ENCODE measurements at regions not wholly inside any gene's neighbourhood (a gene's known extent, or its start where the extent isn't known, plus 50 kb on each side); places are given as distances from the start of the nearest gene placed in this dataset.

GRCh38 chr2:176821350-176821749, 391.2 kb upstream of the HNRNPA3 start:
- DNase-seq (ENCODE audit: low spot score), result no peak
- Histone ChIP-seq H3K9me3 (ENCODE audit: low read length) (no peaks in the 10 kb centered on the region), H3K9me2 (ENCODE audit: insufficient read depth, low read length) (no peaks in the 10 kb centered on the region), H3K36me3 (ENCODE audit: insufficient read depth, low read length) (no peaks in the 10 kb centered on the region), H3K4me1 (ENCODE audit: insufficient read depth, low read length, poor library complexity, severe bottlenecking) (no peaks in the 10 kb centered on the region), H4K20me1 (ENCODE audit: insufficient read depth, low read length) (no peaks in the 10 kb centered on the region), H3K4me2 (ENCODE audit: low read length) (no peak overlapping the region), H3K4me3 (ENCODE audit: low read depth, low read length, poor library complexity, severe bottlenecking) (no peak overlapping the region), H2AFZ (ENCODE audit: low read length) (no peak overlapping the region), H3K27ac (ENCODE audit: low read depth, low read length, poor library complexity, severe bottlenecking) (no peak overlapping the region), H3K79me2 (ENCODE audit: insufficient read depth, low read depth, low read length) (no peaks in the 10 kb centered on the region)
- ChIA-PET POLR2A (interaction anchor here (0.6 to 0.7 kb wide), 2 partner anchors 22 to 252 kb away, joined by 4 read pairs; no protein-coding TSS in a partner anchor), CTCF (ENCODE audit: unreplicated experiment) (no interaction called here)
- BruUV-seq (replicated peaks), result no TSS peak
- TF ChIP-seq, protein P1, sequence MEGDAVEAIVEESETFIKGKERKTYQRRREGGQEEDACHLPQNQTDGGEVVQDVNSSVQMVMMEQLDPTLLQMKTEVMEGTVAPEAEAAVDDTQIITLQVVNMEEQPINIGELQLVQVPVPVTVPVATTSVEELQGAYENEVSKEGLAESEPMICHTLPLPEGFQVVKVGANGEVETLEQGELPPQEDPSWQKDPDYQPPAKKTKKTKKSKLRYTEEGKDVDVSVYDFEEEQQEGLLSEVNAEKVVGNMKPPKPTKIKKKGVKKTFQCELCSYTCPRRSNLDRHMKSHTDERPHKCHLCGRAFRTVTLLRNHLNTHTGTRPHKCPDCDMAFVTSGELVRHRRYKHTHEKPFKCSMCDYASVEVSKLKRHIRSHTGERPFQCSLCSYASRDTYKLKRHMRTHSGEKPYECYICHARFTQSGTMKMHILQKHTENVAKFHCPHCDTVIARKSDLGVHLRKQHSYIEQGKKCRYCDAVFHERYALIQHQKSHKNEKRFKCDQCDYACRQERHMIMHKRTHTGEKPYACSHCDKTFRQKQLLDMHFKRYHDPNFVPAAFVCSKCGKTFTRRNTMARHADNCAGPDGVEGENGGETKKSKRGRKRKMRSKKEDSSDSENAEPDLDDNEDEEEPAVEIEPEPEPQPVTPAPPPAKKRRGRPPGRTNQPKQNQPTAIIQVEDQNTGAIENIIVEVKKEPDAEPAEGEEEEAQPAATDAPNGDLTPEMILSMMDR (conservative IDR thresholded peaks at IDR 0.05; ENCODE audit: low read length), result no peak
- no peak for TF ChIP-seq EZH2phosphoT487 (IDR thresholded peaks at IDR 0.05; ENCODE audit: borderline replicate concordance, low read depth, low read length)
- intact Hi-C loops (cut with micrococcal nuclease; ENCODE audit: unreplicated experiment), result no loop called here

DNA sequence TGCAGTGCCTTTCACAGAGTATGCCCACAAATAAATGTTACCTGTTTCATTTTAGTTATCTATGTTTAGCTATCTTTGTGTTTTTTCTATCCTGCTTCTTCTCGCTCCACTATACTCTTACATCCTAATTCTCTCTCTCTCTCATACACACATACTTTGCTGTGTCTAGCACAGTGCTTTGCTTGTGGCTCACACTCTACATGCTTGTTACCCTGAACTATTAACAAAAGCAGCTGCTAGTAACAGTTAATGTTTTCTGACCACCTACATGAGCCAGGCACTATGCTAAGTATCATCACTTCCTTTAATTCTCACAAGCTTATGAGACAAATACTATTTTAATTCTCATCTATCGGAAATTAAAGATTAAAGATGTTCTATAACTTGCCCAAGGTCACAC, 390.5 kb upstream of the HNRNPA3 start:
- Histone ChIP-seq H3K4me2 (ENCODE audit: low read length) (no peak overlapping the region), H3K79me2 (ENCODE audit: insufficient read depth, low read depth, low read length) (no peaks in the 10 kb centered on the region), H3K4me3 (ENCODE audit: low read depth, low read length, poor library complexity, severe bottlenecking) (no peak overlapping the region), H3K9me3 (ENCODE audit: low read length) (no peaks in the 10 kb centered on the region), H3K4me1 (ENCODE audit: insufficient read depth, low read length, poor library complexity, severe bottlenecking) (no peaks in the 10 kb centered on the region), H2AFZ (ENCODE audit: low read length) (no peak overlapping the region), H4K20me1 (ENCODE audit: insufficient read depth, low read length) (no peaks in the 10 kb centered on the region), H3K36me3 (ENCODE audit: insufficient read depth, low read length) (no peaks in the 10 kb centered on the region), H3K27ac (ENCODE audit: low read depth, low read length, poor library complexity, severe bottlenecking) (no peak overlapping the region), H3K9me2 (ENCODE audit: insufficient read depth, low read length) (no peaks in the 10 kb centered on the region)
- no peak for TF ChIP-seq EZH2phosphoT487 (IDR thresholded peaks at IDR 0.05; ENCODE audit: borderline replicate concordance, low read depth, low read length)
- TF ChIP-seq, protein P1 (conservative IDR thresholded peaks at IDR 0.05; ENCODE audit: low read length), result no peak
- ChIA-PET CTCF (ENCODE audit: unreplicated experiment) (no interaction called here), POLR2A (interaction anchor here (0.6 kb wide), 1 partner anchor 251 kb away, joined by 4 read pairs; no protein-coding TSS in a partner anchor)
- no TSS peak for BruUV-seq (replicated peaks)
- intact Hi-C loops (cut with micrococcal nuclease; ENCODE audit: unreplicated experiment), result no loop called here
- no peak for DNase-seq (ENCODE audit: low spot score)

DNA sequence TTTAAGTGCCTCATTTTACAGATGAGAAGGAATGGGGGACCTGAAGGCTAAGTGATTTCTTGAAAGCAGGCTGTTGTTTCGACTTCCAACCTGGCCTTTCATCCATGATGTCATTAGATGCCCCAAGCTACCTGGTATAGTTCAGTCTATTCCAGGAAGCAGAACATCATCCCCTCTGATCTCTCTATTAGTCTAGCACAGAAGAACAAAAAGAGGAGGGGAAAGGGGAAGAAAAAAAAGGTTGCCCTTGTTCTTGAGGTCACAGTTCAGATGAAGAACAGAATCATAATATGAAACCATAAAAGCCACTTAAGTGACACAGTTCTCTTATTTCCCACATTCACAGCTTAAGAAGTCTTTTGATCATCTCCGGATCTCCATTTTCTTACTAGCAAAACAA, 386.2 kb upstream of the HNRNPA3 start:
- intact Hi-C loops (cut with micrococcal nuclease; ENCODE audit: unreplicated experiment), result no loop called here
- Histone ChIP-seq H3K4me2 (ENCODE audit: low read length) (no peak overlapping the region), H3K27ac (ENCODE audit: low read depth, low read length, poor library complexity, severe bottlenecking) (no peak overlapping the region), H2AFZ (ENCODE audit: low read length) (no peak overlapping the region), H3K9me3 (ENCODE audit: low read length) (no peaks in the 10 kb centered on the region), H3K9me2 (ENCODE audit: insufficient read depth, low read length) (no peaks in the 10 kb centered on the region), H3K4me1 (ENCODE audit: insufficient read depth, low read length, poor library complexity, severe bottlenecking) (no peaks in the 10 kb centered on the region), H4K20me1 (ENCODE audit: insufficient read depth, low read length) (no peaks in the 10 kb centered on the region), H3K79me2 (ENCODE audit: insufficient read depth, low read depth, low read length) (no peaks in the 10 kb centered on the region), H3K36me3 (ENCODE audit: insufficient read depth, low read length) (no peaks in the 10 kb centered on the region), H3K4me3 (ENCODE audit: low read depth, low read length, poor library complexity, severe bottlenecking) (no peak overlapping the region)
- ChIA-PET CTCF (ENCODE audit: unreplicated experiment) (no interaction called here), POLR2A (interaction anchor here (0.6 kb wide), 1 partner anchor 439 kb away, joined by 3 read pairs; no protein-coding TSS in a partner anchor)
- no peak for DNase-seq (ENCODE audit: low spot score)
- TF ChIP-seq, protein P1 (conservative IDR thresholded peaks at IDR 0.05; ENCODE audit: low read length), result no peak
- TF ChIP-seq EZH2phosphoT487 (IDR thresholded peaks at IDR 0.05; ENCODE audit: borderline replicate concordance, low read depth, low read length), result no peak
- BruUV-seq (replicated peaks), result no TSS peak
